ENCODE measurements at regions not wholly inside any gene's neighbourhood (a gene's known extent, or its start where the extent isn't known, plus 50 kb on each side); places are given as distances from the start of the nearest gene placed in this dataset.

DNA sequence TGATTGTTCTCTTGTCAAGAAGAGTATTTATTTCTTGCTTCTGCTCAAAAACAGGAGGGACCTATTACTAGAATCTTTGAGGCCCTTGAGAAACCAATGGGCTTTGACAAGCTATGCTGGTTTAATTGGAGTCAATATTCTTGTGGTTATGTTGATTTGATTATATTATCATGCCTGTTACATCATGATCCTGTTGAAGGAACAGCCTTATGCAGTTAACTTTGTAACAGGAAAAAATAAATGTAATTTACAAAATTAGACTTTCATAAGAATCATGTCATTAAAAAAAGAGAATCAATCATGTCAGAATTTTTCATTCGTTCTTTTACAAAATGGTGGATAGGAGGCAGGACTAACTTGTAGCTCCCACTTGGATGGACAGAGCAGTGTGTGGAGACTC is 386.1 kb upstream of the DDI1 start:
- no peaks in the 10 kb centered on the region for H3K79me2 ChIP-seq (ENCODE audit: control insufficient read depth, insufficient read depth, low read length)
- no peak overlapping the region for H2AFZ ChIP-seq (ENCODE audit: control insufficient read depth, low read depth, low read length)
- ChIA-PET SMC1A (ENCODE audit: uncharacterized antibody, unreplicated experiment) (no interaction called here), CTCF (no interaction called here), POLR2A (no interaction called here), RAD21 (ENCODE audit: unreplicated experiment) (no interaction called here)
- H3K27me3 ChIP-seq (replicated peaks in 1 of 2; ENCODE audit: control insufficient read depth in 2 of 2, insufficient read depth in 2 of 2, low read length in 1 of 2): no peaks in the 10 kb centered on the region
- in situ Hi-C loops (cut with MboI): no loop called here
- no peak for ATAC-seq
- WGBS (ENCODE audit: insufficient coverage, insufficient replicate concordance, low lambda C conversion rate, missing lambda C conversion rate): 0% methylated on average over 1 of the region's 1 CpG
- no TSS peak for BruUV-seq (replicated peaks)
- H3K36me3 ChIP-seq (ENCODE audit: control insufficient read depth in 2 of 2, insufficient read depth in 2 of 2, low read length in 1 of 2): no peaks in the 10 kb centered on the region
- TF ChIP-seq FOXM1 (IDR thresholded peaks at IDR 0.05; ENCODE audit: low read depth, low read length) (peak; percentile 22; the same call in 1 of the 2 replicates), NKRF (conservative IDR thresholded peaks at IDR 0.05) (no peak), ZBTB4 (CRISPR knock-in tag; IDR thresholded peaks at IDR 0.05) (no peak), RUNX3 (IDR thresholded peaks at IDR 0.05; ENCODE audit: low read length) (peak; percentile 21; the same call in 1 of the 2 replicates), SP1 (IDR thresholded peaks at IDR 0.05; ENCODE audit: low read depth, low read length) (no peak)
- no peak overlapping the region for H3K4me3 ChIP-seq
- no peak overlapping the region for H3K27ac ChIP-seq (ENCODE audit: control insufficient read depth, insufficient read depth)
- no peak overlapping the region for H3K9ac ChIP-seq (ENCODE audit: control insufficient read depth, insufficient read depth, low read length)
- no peaks in the 10 kb centered on the region for H3K9me3 ChIP-seq (replicated peaks; ENCODE audit: control insufficient read depth, insufficient read depth, low read length)
- no peaks in the 10 kb centered on the region for H3K4me1 ChIP-seq (ENCODE audit: control insufficient read depth, insufficient read depth, low read length)
- no peak overlapping the region for H3K4me2 ChIP-seq (ENCODE audit: control insufficient read depth, insufficient read depth)
- H4K20me1 ChIP-seq (ENCODE audit: control insufficient read depth, insufficient read depth): no peaks in the 10 kb centered on the region
- intact Hi-C loops (cut with micrococcal nuclease; ENCODE audit: unreplicated experiment): no loop called here
- no peak for DNase-seq (ENCODE audit: low read depth, low spot score)
- FAIRE-seq: no peak

All from GM12878 (cell line).